Fibroblast of lung (primary cell): ENCODE measurements at regions not wholly inside any gene's neighbourhood (a gene's known extent, or its start where the extent isn't known, plus 50 kb on each side); places are given as distances from the start of the nearest gene placed in this dataset.
A peak's percentile ranks its signal among the peaks of the same experiment; 100 is the strongest.

Experiments used
- DNase-seq, 2 donors: peaks; one replicate each; pipeline versions ENCODE4 v3.0.0 to v3.0.0-alpha.2; 2010; ENCODE audit warnings: low read depth in 2 of 2
- H2AFZ ChIP-seq: 2 replicates; pipeline ENCODE4 v1.5.1; 2012; ENCODE audit warnings: low read length, control low read depth, inconsistent platforms
- H3K27ac ChIP-seq: 2 replicates; pipeline ENCODE4 v1.5.1; 2011; ENCODE audit warnings: low read length, control low read depth; ENCODE audit not compliant: insufficient read depth
- H3K27me3 ChIP-seq: 2 replicates; pipeline ENCODE4 v1.5.1; 2011; ENCODE audit warnings: mild to moderate bottlenecking, low read length; ENCODE audit not compliant: control insufficient read depth, insufficient read depth
- H3K36me3 ChIP-seq: 2 replicates; pipeline ENCODE4 v1.5.1; 2011; ENCODE audit warnings: low read length; ENCODE audit not compliant: control insufficient read depth, insufficient read depth
- H3K4me1 ChIP-seq: 2 replicates; pipeline ENCODE4 v1.5.1; 2011; ENCODE audit warnings: low read length; ENCODE audit not compliant: control insufficient read depth, insufficient read depth; ENCODE audit errors: extremely low read depth
- H3K4me2 ChIP-seq: 2 replicates; pipeline ENCODE4 v1.5.1; 2011; ENCODE audit warnings: low read length, control low read depth; ENCODE audit not compliant: insufficient read depth; ENCODE audit errors: extremely low read depth
- H3K4me3 ChIP-seq, 4 experiments: fragments of 200-600 bp in 1 of 4; sonication (generic) in 1 of 4; replicated peaks in 1 of 4; 2 replicates each; pipeline ENCODE4 v1.5.1; 2011 to 2016; ENCODE audit warnings: low read length in 4 of 4, low read depth in 3 of 4, mild to moderate bottlenecking in 3 of 4, control low read depth in 2 of 4, inconsistent platforms in 1 of 4, mixed read lengths in 1 of 4; ENCODE audit not compliant: insufficient read depth in 1 of 4; ENCODE audit errors: control extremely low read depth in 1 of 4
- H3K79me2 ChIP-seq: 2 replicates; pipeline ENCODE4 v1.5.1; 2012; ENCODE audit warnings: mild to moderate bottlenecking, low read length, inconsistent platforms; ENCODE audit not compliant: control insufficient read depth, insufficient read depth
- H3K9ac ChIP-seq: 2 replicates; pipeline ENCODE4 v1.5.1; 2011; ENCODE audit warnings: mild to moderate bottlenecking, low read length, control low read depth; ENCODE audit not compliant: insufficient read depth
- H3K9me3 ChIP-seq: 2 replicates; pipeline ENCODE4 v1.5.1; 2012; ENCODE audit warnings: low read depth, low read length; ENCODE audit not compliant: control insufficient read depth, insufficient read depth
- H4K20me1 ChIP-seq: 2 replicates; pipeline ENCODE4 v1.5.1; 2011; ENCODE audit warnings: low read length; ENCODE audit not compliant: control insufficient read depth, insufficient read depth; ENCODE audit errors: extremely low read depth
- CTCF ChIP-seq, 2 donors: IDR thresholded peaks in 1 of 2; conservative IDR thresholded peaks in 1 of 2; 1 replicate in 1 of 2; 2 replicates in 1 of 2; pipeline ENCODE4 v1.5.1; 2011 to 2012; ENCODE audit warnings: low read length in 2 of 2, control low read depth in 1 of 2, inconsistent platforms in 1 of 2, low read depth in 1 of 2, mild to moderate bottlenecking in 1 of 2
- EZH2 ChIP-seq: IDR thresholded peaks from 2 replicates; pipeline ENCODE4 v1.5.1; 2012; ENCODE audit warnings: low read length, control low read depth, mild to moderate bottlenecking; ENCODE audit errors: missing control alignments

DNA sequence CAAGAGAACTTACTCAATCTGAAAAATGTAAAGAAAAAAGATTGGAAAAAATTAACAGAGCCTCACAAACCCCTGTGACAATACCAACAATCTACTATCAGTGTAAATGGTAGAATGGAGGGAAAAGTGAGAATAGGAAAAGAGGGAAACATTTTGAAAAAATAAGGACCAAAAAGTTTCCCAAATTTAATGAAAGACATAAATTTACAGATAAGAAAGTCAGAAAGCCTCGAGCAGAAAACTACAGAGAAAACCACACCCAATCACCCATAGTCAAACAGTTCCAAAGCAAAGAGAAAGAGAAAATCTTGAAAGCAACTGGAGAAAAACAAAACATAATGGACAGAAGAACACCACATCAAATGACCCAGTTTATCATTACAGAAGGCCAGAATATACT is 142.7 kb upstream of the DIO3 start:
- no peaks in the 10 kb centered on the region for H3K4me1 ChIP-seq
- H3K9ac ChIP-seq: no peak overlapping the region
- H3K4me3 ChIP-seq: no peak overlapping the region
- no peaks in the 10 kb centered on the region for H3K36me3 ChIP-seq
- no peak overlapping the region for H2AFZ ChIP-seq
- no peaks in the 10 kb centered on the region for H3K9me3 ChIP-seq
- H3K79me2 ChIP-seq: no peaks in the 10 kb centered on the region
- TF ChIP-seq CTCF (conservative IDR thresholded peaks at IDR 0.05 in 1 of 2, IDR thresholded peaks at IDR 0.05 in 1 of 2; ENCODE audit: low read depth in 1 of 2, low read length in 2 of 2) (no peak), EZH2 (no peak)
- DNase-seq: no peak
- H3K27me3 ChIP-seq: no peaks in the 10 kb centered on the region
- no peak overlapping the region for H3K27ac ChIP-seq
- H3K4me2 ChIP-seq: no peak overlapping the region
- no peaks in the 10 kb centered on the region for H4K20me1 ChIP-seq

- Histone ChIP-seq H3K4me2 (no peak overlapping the region), H3K79me2 (no peaks in the 10 kb centered on the region), H4K20me1 (no peaks in the 10 kb centered on the region), H3K27me3 (no peaks in the 10 kb centered on the region), H3K4me1 (no peaks in the 10 kb centered on the region), H2AFZ (no peak overlapping the region), H3K27ac (no peak overlapping the region), H3K9me3 (no peaks in the 10 kb centered on the region), H3K9ac (no peak overlapping the region), H3K4me3 (no peak overlapping the region), H3K36me3 (no peaks in the 10 kb centered on the region)
- peak in 1 of 2 donors; percentile 33 for DNase-seq
- no peak for TF ChIP-seq CTCF (conservative IDR thresholded peaks at IDR 0.05 in 1 of 2, IDR thresholded peaks at IDR 0.05 in 1 of 2; ENCODE audit: low read depth in 1 of 2, low read length in 2 of 2)
- TF ChIP-seq EZH2: no peak
Observed at GRCh38 chr14:101426466-101426865, 134.8 kb upstream of the DIO3 start.

DNA sequence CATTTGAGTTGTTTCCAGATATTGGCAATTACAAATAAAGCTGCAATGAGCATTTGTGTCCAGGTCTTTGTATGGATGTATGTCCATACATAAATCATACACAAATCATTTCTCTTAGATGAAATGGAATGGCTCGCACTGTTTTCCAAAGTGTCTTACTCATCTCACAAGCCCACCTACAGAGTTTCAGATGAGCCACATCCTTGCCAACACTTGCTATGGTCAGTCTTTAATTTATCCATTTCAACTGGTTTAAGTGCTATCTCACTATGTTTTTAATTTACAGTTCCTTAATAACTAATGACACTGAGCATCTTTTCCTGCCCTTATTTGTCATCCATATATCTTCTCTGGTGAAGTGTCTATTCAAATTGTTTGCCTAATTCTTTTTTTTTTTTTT is 132.9 kb upstream of the DIO3 start:
- H2AFZ ChIP-seq: no peak overlapping the region
- H3K4me2 ChIP-seq: no peak overlapping the region
- H3K36me3 ChIP-seq: no peaks in the 10 kb centered on the region
- no peak overlapping the region for H3K4me3 ChIP-seq
- H3K4me1 ChIP-seq: no peaks in the 10 kb centered on the region
- H3K9me3 ChIP-seq: no peaks in the 10 kb centered on the region
- H3K27me3 ChIP-seq: no peaks in the 10 kb centered on the region
- TF ChIP-seq CTCF (conservative IDR thresholded peaks at IDR 0.05 in 1 of 2, IDR thresholded peaks at IDR 0.05 in 1 of 2; ENCODE audit: low read depth in 1 of 2, low read length in 2 of 2) (no peak), EZH2 (no peak)
- H3K27ac ChIP-seq: no peak overlapping the region
- no peaks in the 10 kb centered on the region for H3K79me2 ChIP-seq
- no peak overlapping the region for H3K9ac ChIP-seq
- DNase-seq: no peak
- H4K20me1 ChIP-seq: no peaks in the 10 kb centered on the region
